ENCODE measurements at regions not wholly inside any gene's neighbourhood (a gene's known extent, or its start where the extent isn't known, plus 50 kb on each side); places are given as distances from the start of the nearest gene placed in this dataset.
"Not testable (repeated sequence)": the region's sequence is repeated elsewhere in the genome, so short reads cannot be mapped to it uniquely, and the experiment has no call there.

- TF ChIP-seq CTCF, POLR2A (IDR thresholded peaks at IDR 0.05): not testable (repeated sequence)
Observed at GRCh38 chr7:9552431-9552830, 1119.0 kb downstream of the NXPH1 start.

Measured in testis (tissue), 2 donors.